Fibroblast of the aortic adventitia (primary cell): ENCODE measurements at regions not wholly inside any gene's neighbourhood (a gene's known extent, or its start where the extent isn't known, plus 50 kb on each side); places are given as distances from the start of the nearest gene placed in this dataset.
"Not testable (repeated sequence)": the region's sequence is repeated elsewhere in the genome, so short reads cannot be mapped to it uniquely, and the experiment has no call there.

Experiments
- DNase-seq: peaks from one replicate; pipeline ENCODE4 v3.0.0-alpha.2; 2010; ENCODE audit warnings: low read depth
- H3K4me3 ChIP-seq: 2 replicates; pipeline ENCODE4 v1.5.1; 2011; ENCODE audit warnings: low read depth, mild to moderate bottlenecking, control low read depth, low read length, moderate library complexity

GRCh38 chr9:67334727-67335572 lies 342.6 kb upstream of the SPATA31A3 start:
- DNase-seq, H3K4me3 ChIP-seq: not testable (repeated sequence)

DNA sequence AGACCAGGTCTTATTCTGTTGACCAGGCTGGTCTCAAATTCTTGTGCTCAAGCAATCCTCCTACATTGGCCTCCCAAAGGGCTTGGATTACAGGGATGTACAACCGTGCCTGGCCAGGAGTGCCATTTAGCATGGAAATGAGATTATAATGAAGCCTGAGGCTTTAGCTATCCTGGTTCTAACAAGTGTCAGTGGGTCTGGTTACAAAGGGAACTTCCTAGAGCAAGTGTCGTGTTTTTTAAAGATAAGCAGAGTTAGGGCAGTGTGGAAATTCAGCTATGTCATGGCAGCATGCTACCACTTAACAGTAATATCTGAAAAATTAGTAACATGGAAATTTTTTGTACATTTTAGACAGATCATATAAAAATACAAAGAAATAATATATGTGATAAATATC lies 339.3 kb upstream of the SPATA31A3 start:
- DNase-seq, H3K4me3 ChIP-seq: not testable (repeated sequence)

DNA sequence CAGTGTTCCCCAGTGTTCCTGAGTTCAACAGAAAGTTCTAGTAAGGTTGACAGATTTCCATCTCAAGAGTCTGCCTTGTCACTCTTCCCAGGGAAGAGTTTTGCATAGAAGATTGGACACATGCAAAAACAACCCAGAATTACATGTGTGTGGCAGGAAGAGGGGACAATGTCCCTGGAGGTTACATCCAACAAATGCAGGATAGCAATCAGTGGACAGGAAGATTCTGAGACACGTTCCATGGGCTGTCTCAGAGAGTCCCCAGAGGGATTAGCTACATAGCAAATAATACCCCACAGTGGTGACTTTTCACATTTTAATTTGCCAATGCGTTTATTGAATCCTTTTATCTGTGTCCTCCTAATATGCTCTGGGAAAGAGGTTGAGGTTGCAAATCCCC lies 321.1 kb upstream of the SPATA31A3 start:
- not testable (repeated sequence) for H3K4me3 ChIP-seq, DNase-seq

- DNase-seq, H3K4me3 ChIP-seq: not testable (repeated sequence)
Measured at GRCh38 chr9:67312504-67312903, 320.2 kb upstream of the SPATA31A3 start.

DNA sequence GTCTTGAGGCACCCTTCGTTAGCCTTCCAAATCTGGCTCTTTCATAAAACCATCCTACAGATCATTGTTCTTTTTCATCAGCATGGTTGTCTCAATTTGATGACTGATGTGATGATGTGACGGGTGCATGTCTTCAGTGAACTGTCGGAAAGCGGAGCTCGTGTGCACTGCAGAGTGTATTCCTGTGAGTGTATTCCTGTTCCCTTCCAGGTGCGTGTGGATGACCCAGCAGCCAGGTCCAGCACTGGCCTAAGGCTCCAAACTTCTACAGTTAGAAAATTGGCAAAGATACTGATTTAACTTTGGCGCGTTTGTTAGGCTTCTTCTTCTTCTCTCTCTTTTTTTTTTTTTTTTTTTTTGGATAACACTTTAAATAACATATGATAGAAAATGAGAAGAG lies 314.8 kb upstream of the SPATA31A3 start:
- H3K4me3 ChIP-seq, DNase-seq: not testable (repeated sequence)

DNA sequence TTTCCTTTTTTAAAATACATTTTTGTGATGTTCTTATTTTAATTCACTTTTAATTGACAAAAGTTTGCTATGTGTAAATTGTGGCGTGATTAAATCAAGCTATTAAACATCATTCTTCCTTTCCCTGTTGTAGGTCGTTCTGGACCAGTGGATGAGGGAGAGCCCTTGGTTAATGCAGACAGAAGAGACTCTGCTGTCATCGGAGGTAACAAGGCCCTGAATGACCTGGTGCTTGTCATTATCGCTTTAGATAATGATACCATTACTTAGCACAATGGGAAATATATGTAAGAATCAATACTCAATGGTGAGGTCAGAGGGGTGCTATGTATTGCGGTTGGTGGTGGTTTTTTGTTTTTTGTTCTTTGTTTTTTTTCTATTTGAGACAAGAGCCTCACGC lies 296.4 kb upstream of the SPATA31A3 start:
- not testable (repeated sequence) for H3K4me3 ChIP-seq, DNase-seq

DNA sequence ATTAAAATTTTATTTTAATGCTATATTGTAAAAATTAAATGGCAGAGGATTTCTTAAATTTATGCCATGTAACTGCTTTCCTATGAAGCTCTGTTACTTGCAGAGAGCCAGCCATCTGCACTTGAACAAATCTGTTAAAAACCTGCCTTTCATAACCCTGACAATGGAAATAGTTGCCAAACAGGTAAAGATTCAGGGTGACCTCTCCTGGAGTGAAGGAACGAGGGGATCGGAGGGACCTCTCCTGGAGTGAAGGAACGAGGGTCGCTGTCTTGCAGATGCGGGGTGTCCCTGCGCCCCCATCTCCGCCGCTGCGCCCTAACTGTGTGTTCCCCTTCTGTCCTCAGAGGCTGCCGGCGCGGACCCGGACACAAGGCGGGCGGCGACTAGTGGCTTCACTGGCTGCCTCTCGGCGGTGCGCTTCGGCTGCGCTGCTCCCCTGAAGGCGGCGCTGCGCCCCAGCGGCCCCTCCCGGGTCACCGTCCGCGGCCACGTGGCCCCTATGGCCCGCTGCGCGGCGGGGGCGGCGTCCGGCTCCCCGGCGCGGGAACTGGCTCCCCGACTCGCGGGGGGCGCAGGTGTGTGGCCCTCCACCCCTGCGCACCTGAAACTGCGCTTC lies 295.9 kb upstream of the SPATA31A3 start:
- DNase-seq, H3K4me3 ChIP-seq: not testable (repeated sequence)

DNA sequence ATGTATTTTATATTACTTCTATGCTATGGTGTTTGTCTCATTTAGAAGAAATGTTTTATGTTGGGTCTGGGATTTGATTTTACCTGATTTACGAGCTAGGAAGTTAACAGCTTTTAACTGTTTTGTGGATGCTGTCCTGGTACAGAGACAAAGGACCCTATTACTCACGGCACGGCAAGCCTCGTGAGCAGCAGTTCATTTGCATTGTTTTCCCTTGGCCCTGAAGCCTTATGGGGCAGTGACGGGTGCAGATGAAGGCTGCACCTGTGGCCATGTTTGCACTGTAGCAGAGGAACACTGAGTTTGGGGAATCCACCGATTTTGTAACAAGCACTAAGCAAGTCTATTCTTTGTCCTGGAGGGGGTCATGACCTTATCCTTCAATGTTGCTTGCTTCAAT lies 291.9 kb upstream of the SPATA31A3 start:
- DNase-seq, H3K4me3 ChIP-seq: not testable (repeated sequence)

- H3K4me3 ChIP-seq, DNase-seq: not testable (repeated sequence)
Measured at GRCh38 chr9:67281574-67281973, 289.2 kb upstream of the SPATA31A3 start.

DNA sequence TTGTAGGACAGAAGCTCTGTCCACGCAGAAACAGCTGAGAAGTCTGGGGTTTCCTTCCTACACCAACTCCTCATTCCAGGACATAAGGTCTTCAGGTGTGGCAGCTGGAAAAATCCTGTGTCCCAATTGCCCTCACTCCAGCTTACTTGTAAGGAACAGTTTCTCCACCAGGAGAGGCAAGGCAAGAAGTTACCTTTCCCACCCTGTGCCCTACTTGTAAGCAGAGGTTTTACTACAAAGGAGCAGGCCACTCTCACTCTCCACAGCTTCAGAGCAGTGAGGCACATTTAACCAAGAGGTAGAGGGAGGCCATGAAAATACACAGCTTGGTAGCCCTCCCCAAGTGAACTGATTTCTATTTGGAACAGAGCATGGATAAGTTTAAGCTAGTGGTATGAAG lies 277.3 kb upstream of the SPATA31A3 start:
- H3K4me3 ChIP-seq, DNase-seq: not testable (repeated sequence)

GRCh38 chr9:67257894-67258293 lies 265.5 kb upstream of the SPATA31A3 start:
- H3K4me3 ChIP-seq, DNase-seq: not testable (repeated sequence)

- DNase-seq, H3K4me3 ChIP-seq: not testable (repeated sequence)
Measured at GRCh38 chr9:67248967-67249366, 256.6 kb upstream of the SPATA31A3 start.

- H3K4me3 ChIP-seq, DNase-seq: not testable (repeated sequence)
Measured at GRCh38 chr9:67212073-67212472, 219.7 kb upstream of the SPATA31A3 start.

DNA sequence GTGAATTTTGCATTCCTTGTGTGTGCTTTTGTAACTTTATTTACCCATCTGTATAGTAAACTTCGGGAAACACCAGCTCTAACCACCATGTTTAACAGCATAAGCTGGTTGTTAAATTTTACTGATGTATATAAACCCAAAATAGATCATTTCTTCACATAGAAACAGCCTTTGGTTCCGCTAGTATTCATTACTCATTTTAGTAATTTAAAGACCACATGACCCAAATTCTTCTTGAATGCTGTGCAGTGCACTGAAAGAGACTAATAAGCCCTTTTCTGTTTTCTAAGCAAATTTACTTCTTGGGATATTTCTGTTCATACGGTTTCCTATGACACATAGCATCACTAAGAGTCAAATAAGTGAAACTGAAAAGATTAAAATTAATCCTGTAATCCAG lies 218.5 kb upstream of the SPATA31A3 start:
- H3K4me3 ChIP-seq, DNase-seq: not testable (repeated sequence)

- not testable (repeated sequence) for DNase-seq, H3K4me3 ChIP-seq
Measured at GRCh38 chr9:67208831-67209437, 216.6 kb upstream of the SPATA31A3 start.

- H3K4me3 ChIP-seq, DNase-seq: not testable (repeated sequence)
Measured at GRCh38 chr9:67196135-67196534, 203.8 kb upstream of the SPATA31A3 start.

- not testable (repeated sequence) for DNase-seq, H3K4me3 ChIP-seq
Measured at GRCh38 chr9:67195357-67195756, 203.0 kb upstream of the SPATA31A3 start.

GRCh38 chr9:67179185-67179584 lies 186.8 kb upstream of the SPATA31A3 start:
- H3K4me3 ChIP-seq, DNase-seq: not testable (repeated sequence)

- not testable (repeated sequence) for DNase-seq, H3K4me3 ChIP-seq
Measured at GRCh38 chr9:67175167-67175566, 182.8 kb upstream of the SPATA31A3 start.

DNA sequence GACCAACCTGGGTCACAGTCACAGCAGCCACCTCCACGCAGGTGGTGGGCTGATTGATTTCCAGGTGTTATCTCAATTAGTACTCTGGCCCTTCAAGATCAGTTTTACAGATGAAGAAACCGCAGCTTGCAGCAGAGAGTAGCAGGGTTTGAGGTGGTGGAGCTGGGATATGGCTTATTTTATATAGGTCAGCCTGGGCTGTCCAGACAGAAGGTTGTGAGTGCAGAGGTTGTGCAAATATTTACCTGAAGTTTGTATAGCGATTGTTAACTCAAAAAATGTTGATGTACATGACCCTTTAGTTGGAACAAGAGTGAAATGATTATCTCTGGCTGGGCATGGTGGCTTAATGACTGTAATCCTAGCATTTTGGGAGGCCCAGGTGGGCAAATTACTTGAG lies 179.4 kb upstream of the SPATA31A3 start:
- not testable (repeated sequence) for H3K4me3 ChIP-seq, DNase-seq
